Tibial nerve (tissue), 4 donors: ENCODE measurements at regions not wholly inside any gene's neighbourhood (a gene's known extent, or its start where the extent isn't known, plus 50 kb on each side); places are given as distances from the start of the nearest gene placed in this dataset.
A peak's percentile ranks its signal among the peaks of the same experiment; 100 is the strongest.

Source experiments
- DNase-seq, 2 donors: peaks; one replicate each; pipeline ENCODE4 v3.0.0-alpha.2; 2019; ENCODE audit warnings: low spot score in 2 of 2
- H3K27ac ChIP-seq, 4 donors: fragments of 200-600 bp; sonication (generic) in 3 of 4; one replicate each; pipeline ENCODE4 v1.5.1; 2017 to 2019; ENCODE audit warnings: mild to moderate bottlenecking in 1 of 4
- H3K27me3 ChIP-seq, 2 donors: fragments of 200-600 bp; sonication (generic) in 1 of 2; one replicate each; pipeline versions ENCODE4 v1.5.1 to v1.6.0; 2017 to 2019
- H3K36me3 ChIP-seq, 3 donors: fragments of 200-600 bp; sonication (generic); one replicate each; pipeline ENCODE4 v1.5.1; 2018 to 2019
- H3K4me1 ChIP-seq, 4 donors: fragments of 200-600 bp; sonication (generic) in 3 of 4; one replicate each; pipeline ENCODE4 v1.5.1; 2017 to 2019
- H3K4me3 ChIP-seq, 4 donors: fragments of 200-600 bp; sonication (generic) in 3 of 4; one replicate each; pipeline ENCODE4 v1.5.1; 2017 to 2019; ENCODE audit warnings: mild to moderate bottlenecking in 1 of 4, moderate library complexity in 1 of 4
- H3K9me3 ChIP-seq, 4 donors: fragments of 200-600 bp; sonication (generic) in 3 of 4; one replicate each; pipeline ENCODE4 v1.5.1; 2017 to 2019
- EP300 ChIP-seq, 2 donors: sonication (generic); formaldehyde crosslinking; IDR thresholded peaks; one replicate each; pipeline ENCODE4 v1.6.1; 2017; ENCODE audit warnings: antibody characterized with exemption in 2 of 2, mild to moderate bottlenecking in 1 of 2
- POLR2A ChIP-seq, 2 donors: fragments of 450-650 bp; IDR thresholded peaks; one replicate each; pipeline ENCODE4 v1.6.1; 2017; ENCODE audit warnings: antibody characterized with exemption in 2 of 2, mild to moderate bottlenecking in 2 of 2, moderate library complexity in 2 of 2
- WGBS, 2 donors: methylation state at CpG; one replicate each; pipeline ENCODE4 v1.1.5; 2018; 5-methylcytosine and 5-hydroxymethylcytosine counted together
- TF ChIP-seq, protein P1 (sequence below), 5 experiments: fragments of 200-600 bp in 3 of 5; fragments of 450-650 bp in 2 of 5; sonication (generic) in 3 of 5; IDR thresholded peaks; one replicate each; pipeline ENCODE4 v1.5.1; 2016 to 2019; ENCODE audit warnings: antibody characterized with exemption in 5 of 5, mild to moderate bottlenecking in 3 of 5, moderate library complexity in 2 of 5

DNA sequence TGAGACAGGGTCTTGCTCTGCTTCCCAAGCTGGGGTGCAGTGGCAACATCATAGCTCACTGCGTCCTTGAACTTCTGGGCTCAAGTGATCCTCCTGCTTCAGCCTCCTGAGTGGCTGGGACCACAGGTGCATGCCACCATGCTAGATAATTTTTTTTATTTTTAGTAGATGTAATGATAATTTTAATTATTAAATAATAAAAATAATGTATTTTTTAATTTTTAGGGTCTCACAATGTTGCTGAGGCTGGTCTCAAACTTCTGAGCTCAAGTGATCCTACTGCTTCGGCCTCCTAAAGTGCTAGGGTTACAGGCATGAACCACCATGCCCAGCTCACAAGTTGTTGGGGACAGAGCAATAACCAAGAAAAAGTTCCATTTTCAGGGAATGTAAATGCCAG, 138.0 kb upstream of the RALGAPA2 start:
- Histone ChIP-seq H3K27me3 (no peaks in the 10 kb centered on the region), H3K4me1 (peaks cover 0 to 7% (median 0%) of the 10 kb centered on the region in 4 donors), H3K4me3 (no peak overlapping the region), H3K9me3 (no peaks in the 10 kb centered on the region), H3K36me3 (no peaks in the 10 kb centered on the region), H3K27ac (no peak overlapping the region)
- TF ChIP-seq POLR2A (IDR thresholded peaks at IDR 0.05) (no peak), EP300 (IDR thresholded peaks at IDR 0.05) (no peak)
- TF ChIP-seq, protein P1, sequence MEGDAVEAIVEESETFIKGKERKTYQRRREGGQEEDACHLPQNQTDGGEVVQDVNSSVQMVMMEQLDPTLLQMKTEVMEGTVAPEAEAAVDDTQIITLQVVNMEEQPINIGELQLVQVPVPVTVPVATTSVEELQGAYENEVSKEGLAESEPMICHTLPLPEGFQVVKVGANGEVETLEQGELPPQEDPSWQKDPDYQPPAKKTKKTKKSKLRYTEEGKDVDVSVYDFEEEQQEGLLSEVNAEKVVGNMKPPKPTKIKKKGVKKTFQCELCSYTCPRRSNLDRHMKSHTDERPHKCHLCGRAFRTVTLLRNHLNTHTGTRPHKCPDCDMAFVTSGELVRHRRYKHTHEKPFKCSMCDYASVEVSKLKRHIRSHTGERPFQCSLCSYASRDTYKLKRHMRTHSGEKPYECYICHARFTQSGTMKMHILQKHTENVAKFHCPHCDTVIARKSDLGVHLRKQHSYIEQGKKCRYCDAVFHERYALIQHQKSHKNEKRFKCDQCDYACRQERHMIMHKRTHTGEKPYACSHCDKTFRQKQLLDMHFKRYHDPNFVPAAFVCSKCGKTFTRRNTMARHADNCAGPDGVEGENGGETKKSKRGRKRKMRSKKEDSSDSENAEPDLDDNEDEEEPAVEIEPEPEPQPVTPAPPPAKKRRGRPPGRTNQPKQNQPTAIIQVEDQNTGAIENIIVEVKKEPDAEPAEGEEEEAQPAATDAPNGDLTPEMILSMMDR (IDR thresholded peaks at IDR 0.05), result no peak
- DNase-seq, result no peak
- WGBS, 2 donors, result 95 to 98% methylated on average over 2 of the region's 2 CpGs

DNA sequence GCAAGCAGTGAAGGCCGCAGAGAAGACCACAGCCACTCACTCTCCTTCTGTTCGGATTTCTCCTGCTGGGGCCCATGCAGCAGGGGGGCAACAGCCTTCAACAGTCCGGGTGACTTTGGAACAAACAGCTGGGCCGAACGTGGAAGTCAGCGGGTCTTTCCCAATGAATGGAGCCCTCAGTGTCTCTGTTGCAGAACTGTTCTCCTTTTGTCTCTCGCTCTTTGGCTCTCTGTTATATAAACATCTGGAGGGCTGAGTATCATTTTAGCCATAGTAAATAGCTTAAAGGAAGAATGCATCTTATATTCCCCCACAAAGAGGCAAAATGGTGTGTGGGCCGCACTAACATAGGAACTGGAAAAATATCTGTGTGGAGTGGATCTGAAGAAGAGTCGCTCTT, 136.7 kb upstream of the RALGAPA2 start:
- Histone ChIP-seq H3K4me1 (peaks cover 0 to 7% (median 0%) of the 10 kb centered on the region in 4 donors), H3K36me3 (no peaks in the 10 kb centered on the region), H3K27ac (peak overlapping the region in 3 of 4 donors; percentile 26 to 53 (median 40)), H3K9me3 (no peaks in the 10 kb centered on the region), H3K4me3 (no peak overlapping the region), H3K27me3 (no peaks in the 10 kb centered on the region)
- no peak for DNase-seq
- WGBS, 2 donors, result 37 to 47% methylated on average over 9 of the region's 9 CpGs
- TF ChIP-seq EP300 (IDR thresholded peaks at IDR 0.05), result no peak
- TF ChIP-seq, protein P1 (IDR thresholded peaks at IDR 0.05), result no peak
- TF ChIP-seq POLR2A (IDR thresholded peaks at IDR 0.05), result no peak

DNA sequence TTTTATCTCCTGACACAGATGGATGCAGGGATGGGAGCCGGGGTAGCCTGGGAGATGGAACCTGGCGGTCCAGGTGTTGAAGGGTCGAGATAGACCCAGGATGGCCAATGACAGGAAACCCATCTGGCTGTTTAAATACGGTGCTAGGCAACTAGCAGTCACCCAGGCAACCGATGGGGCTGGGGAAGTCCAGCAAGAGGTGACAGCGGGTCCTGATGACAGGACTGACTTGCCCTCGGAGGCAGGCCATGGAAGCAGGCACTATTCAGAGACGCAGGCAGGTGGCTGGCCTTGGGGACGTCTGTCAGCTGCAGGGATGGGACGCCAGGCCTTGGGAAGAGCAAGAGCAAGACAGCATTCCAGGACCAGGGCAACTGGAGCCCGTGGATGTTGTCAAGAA, 135.4 kb upstream of the RALGAPA2 start:
- H3K9me3 ChIP-seq, result no peaks in the 10 kb centered on the region
- no peak for DNase-seq
- no peaks in the 10 kb centered on the region for H3K27me3 ChIP-seq
- no peak overlapping the region for H3K27ac ChIP-seq
- no peak for TF ChIP-seq POLR2A (IDR thresholded peaks at IDR 0.05)
- TF ChIP-seq, protein P1 (IDR thresholded peaks at IDR 0.05), result no peak
- no peak for TF ChIP-seq EP300 (IDR thresholded peaks at IDR 0.05)
- peaks cover 0 to 7% (median 0%) of the 10 kb centered on the region in 4 donors for H3K4me1 ChIP-seq
- WGBS, 2 donors, result 87 to 91% methylated on average over 11 of the region's 11 CpGs
- H3K36me3 ChIP-seq, result no peaks in the 10 kb centered on the region
- H3K4me3 ChIP-seq, result no peak overlapping the region

DNA sequence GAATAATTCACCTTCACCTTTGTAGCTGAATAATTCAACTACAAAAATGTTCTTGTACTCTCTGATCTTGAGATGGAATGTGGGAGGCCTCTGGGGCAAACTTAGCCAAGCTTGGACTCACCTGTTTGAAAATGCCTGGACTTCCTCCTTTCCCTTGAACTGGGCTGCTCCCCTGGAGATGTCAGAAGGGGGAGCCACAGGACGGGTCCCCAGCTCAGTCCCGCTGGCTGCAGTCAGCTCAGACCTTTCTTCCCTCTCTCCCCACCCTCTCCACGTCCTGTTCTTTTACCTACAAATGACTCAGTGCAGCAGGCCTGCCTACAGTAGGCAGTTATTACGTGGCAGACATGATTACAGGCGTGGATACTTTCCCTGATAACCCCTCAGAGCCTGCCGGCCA, 131.5 kb upstream of the RALGAPA2 start:
- Histone ChIP-seq H3K4me1 (peaks cover 0 to 3% (median 0%) of the 10 kb centered on the region in 4 donors), H3K27me3 (no peaks in the 10 kb centered on the region), H3K27ac (no peak overlapping the region), H3K4me3 (no peak overlapping the region), H3K36me3 (no peaks in the 10 kb centered on the region), H3K9me3 (no peaks in the 10 kb centered on the region)
- TF ChIP-seq EP300 (IDR thresholded peaks at IDR 0.05), result no peak
- TF ChIP-seq, protein P1 (IDR thresholded peaks at IDR 0.05), result no peak
- TF ChIP-seq POLR2A (IDR thresholded peaks at IDR 0.05), result no peak
- WGBS, 2 donors, result 53 to 60% methylated on average over 6 of the region's 6 CpGs
- no peak for DNase-seq

DNA sequence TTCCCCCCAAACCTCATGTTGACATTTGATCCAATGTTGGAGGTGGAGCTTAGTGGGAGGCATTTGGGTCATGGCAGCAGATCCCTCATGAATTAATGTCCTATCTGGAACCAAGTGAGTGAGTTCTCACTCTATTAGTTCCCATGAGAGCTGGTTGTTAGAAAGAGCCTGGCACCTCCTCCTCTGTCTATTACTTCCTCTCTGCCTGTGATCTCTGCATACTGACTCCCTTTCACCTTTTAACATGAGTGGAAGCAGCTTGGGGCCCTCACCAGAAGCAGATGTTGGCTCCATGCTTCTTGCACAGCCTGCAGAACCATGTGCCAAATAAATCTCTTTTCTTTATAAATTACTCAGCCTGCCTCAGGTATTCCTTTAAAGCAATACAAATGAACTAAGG, 127.3 kb upstream of the RALGAPA2 start:
- Histone ChIP-seq H3K36me3 (no peaks in the 10 kb centered on the region), H3K27me3 (peaks cover 0 to 7% of the 10 kb centered on the region in 2 donors), H3K9me3 (no peaks in the 10 kb centered on the region), H3K27ac (no peak overlapping the region), H3K4me1 (peaks cover 0 to 5% (median 0%) of the 10 kb centered on the region in 4 donors), H3K4me3 (no peak overlapping the region)
- no peak for DNase-seq
- TF ChIP-seq EP300 (IDR thresholded peaks at IDR 0.05), result no peak
- TF ChIP-seq, protein P1 (IDR thresholded peaks at IDR 0.05), result no peak
